PFSK-1 (cell line): ENCODE measurements at regions not wholly inside any gene's neighbourhood (a gene's known extent, or its start where the extent isn't known, plus 50 kb on each side); places are given as distances from the start of the nearest gene placed in this dataset.

Source experiments
- FOXP2 ChIP-seq: optimal IDR thresholded peaks from 2 replicates; pipeline ENCODE3; 2011; ENCODE audit warnings: borderline replicate concordance, control low read depth, inconsistent platforms; ENCODE audit not compliant: insufficient read depth; ENCODE audit errors: extremely low read length, extremely low read depth
- POLR2AphosphoS5 ChIP-seq: IDR thresholded peaks from 2 replicates; pipeline ENCODE4 v1.6.1; 2012; ENCODE audit warnings: low read depth, mild to moderate bottlenecking, control low read depth, low read length, moderate library complexity
- REST ChIP-seq, 2 experiments: IDR thresholded peaks; 2 replicates each; pipeline versions ENCODE4 v1.6.1 to v1.8.0; 2011 to 2012; ENCODE audit warnings: low read depth in 2 of 2, low read length in 2 of 2, control low read depth in 1 of 2, inconsistent platforms in 1 of 2, mild to moderate bottlenecking in 1 of 2, moderate library complexity in 1 of 2; ENCODE audit not compliant: insufficient read depth in 1 of 2
- SIN3A ChIP-seq: IDR thresholded peaks from 2 replicates; pipeline ENCODE4 v1.6.1; 2012; ENCODE audit warnings: mild to moderate bottlenecking, low read length, moderate library complexity, borderline replicate concordance; ENCODE audit not compliant: insufficient read depth
- TAF1 ChIP-seq: IDR thresholded peaks from 2 replicates; pipeline ENCODE4 v1.6.1; 2012; ENCODE audit warnings: low read length, control low read depth, borderline replicate concordance; ENCODE audit not compliant: insufficient read depth

GRCh38 chr2:45072064-45072861 is 63.0 kb upstream of the SIX2 start:
- TF ChIP-seq FOXP2 (no peak), POLR2AphosphoS5 (no peak), REST (IDR thresholded peaks at IDR 0.05; ENCODE audit: insufficient read depth in 1 of 2, low read depth in 2 of 2, low read length in 2 of 2) (no peak), TAF1 (no peak), SIN3A (no peak)

- no peak for TF ChIP-seq TAF1
- no peak for TF ChIP-seq FOXP2
- TF ChIP-seq SIN3A = no peak
- TF ChIP-seq REST (IDR thresholded peaks at IDR 0.05; ENCODE audit: insufficient read depth in 1 of 2, low read depth in 2 of 2, low read length in 2 of 2) = no peak
- no peak for TF ChIP-seq POLR2AphosphoS5
Measured at GRCh38 chr2:45070113-45070652, 60.9 kb upstream of the SIX2 start.

GRCh38 chr2:45069684-45070083 is 60.4 kb upstream of the SIX2 start:
- no peak for TF ChIP-seq POLR2AphosphoS5
- no peak for TF ChIP-seq TAF1
- TF ChIP-seq FOXP2 = no peak
- no peak for TF ChIP-seq REST (IDR thresholded peaks at IDR 0.05; ENCODE audit: insufficient read depth in 1 of 2, low read depth in 2 of 2, low read length in 2 of 2)
- TF ChIP-seq SIN3A = no peak

GRCh38 chr2:45068571-45069140 is 59.4 kb upstream of the SIX2 start:
- TF ChIP-seq POLR2AphosphoS5 = no peak
- no peak for TF ChIP-seq TAF1
- no peak for TF ChIP-seq SIN3A
- no peak for TF ChIP-seq REST (IDR thresholded peaks at IDR 0.05; ENCODE audit: insufficient read depth in 1 of 2, low read depth in 2 of 2, low read length in 2 of 2)
- no peak for TF ChIP-seq FOXP2
